Glomerular visceral epithelial cell (primary cell): ENCODE measurements at regions not wholly inside any gene's neighbourhood (a gene's known extent, or its start where the extent isn't known, plus 50 kb on each side); places are given as distances from the start of the nearest gene placed in this dataset.
"Not testable (repeated sequence)": the region's sequence is repeated elsewhere in the genome, so short reads cannot be mapped to it uniquely, and the experiment has no call there.

Source experiments
- DNase-seq: peaks from one replicate; pipeline ENCODE4 v3.0.0-alpha.2; 2016; ENCODE audit errors: extremely low spot score

DNA sequence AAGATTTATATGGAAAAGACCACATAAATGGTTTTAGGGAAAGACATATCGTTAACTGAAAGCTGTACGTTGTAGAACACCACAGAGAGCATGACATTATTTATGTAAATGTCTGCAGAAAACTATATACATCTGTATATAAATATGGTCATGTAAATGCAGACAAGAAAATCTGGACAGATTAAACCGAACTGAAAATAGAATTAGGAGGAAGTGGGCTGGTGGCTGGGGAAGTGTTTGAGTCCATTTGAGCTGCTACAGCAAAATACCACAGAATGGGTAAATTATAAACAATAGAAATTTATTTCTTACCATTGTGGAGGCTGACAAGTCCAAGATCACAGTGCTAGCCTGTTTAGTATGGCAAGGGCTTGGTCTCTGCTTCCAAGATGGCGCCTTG is 56.3 kb upstream of the USP6NL start:
- no peak for DNase-seq

DNA sequence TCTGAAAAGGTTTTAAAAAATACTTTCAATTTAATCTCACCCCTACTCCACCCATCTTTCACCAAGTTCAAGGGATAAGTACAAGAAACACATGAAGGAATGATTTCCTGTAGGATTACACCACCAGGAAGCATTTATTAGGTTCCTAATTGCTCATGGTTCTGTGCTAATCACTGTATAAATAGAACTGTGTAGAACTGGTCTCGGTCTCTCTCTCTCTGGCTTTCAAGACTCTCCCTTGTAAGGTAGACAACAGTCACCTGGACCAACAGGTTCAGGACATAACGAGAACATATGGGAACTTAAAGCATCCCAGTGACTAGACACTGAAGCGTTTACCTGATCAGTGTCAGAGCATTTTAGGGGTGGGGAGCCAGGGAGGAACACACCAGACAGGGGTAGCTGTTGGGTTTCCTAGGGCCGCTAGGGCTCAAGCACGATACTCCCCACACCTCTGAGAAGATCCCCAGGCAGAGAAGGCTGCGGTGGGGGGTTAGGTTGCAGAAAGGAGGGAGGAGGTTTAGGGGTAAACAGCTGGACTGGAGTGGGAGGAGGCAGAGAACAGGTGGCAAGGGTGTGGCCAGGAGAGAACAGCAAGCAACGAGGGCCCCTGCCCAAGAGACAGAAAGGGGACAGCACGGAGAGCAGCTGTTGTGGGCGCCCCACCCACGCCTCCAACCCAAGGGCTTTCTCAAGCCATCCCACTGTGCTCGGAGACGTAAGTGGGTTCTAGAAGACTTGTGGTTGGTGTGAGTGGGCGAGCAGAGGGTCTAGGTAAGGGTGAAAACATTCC is 52.5 kb upstream of the USP6NL start:
- no peak for DNase-seq

DNA sequence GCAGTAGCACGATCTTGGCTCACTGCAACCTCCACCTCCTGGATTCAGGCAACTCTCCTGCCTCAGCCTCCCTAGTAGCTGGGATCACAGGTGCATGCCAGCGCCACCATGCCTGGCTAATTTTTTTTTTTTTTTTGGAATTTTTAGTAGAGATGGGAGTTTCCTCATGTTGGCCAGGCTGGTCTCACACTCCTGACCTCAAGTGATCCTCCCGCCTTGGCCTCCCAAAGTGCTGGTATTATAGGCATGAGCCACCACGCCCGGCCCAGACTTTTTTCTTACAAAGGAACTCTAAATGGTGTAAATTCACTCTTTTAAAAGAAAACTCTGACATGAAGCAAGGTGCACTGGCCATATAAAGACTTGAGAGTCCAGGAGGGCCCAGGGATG is 51.7 kb upstream of the USP6NL start:
- DNase-seq = not testable (repeated sequence)

DNA sequence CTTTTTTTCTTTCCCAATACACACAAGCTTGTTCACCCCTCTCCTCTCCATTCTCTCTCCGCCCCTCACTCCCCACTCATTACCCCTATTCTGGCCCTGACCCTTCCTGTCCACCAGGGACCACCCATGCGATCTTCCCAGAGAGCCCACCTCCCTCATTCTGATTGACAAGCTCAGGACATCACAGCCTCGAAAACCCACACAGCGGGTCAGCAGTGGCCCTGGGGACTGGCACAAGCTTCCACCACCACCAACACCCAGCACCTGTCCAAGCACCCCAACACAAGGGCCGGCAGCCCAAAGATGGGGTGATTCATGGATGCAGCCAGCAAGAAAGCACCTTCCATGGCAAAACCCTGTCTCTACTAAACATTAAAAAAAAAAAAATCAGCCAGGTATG is 50.0 kb upstream of the USP6NL start:
- no peak for DNase-seq
